Osteoblast (primary cell): ENCODE measurements at regions not wholly inside any gene's neighbourhood (a gene's known extent, or its start where the extent isn't known, plus 50 kb on each side); places are given as distances from the start of the nearest gene placed in this dataset.

ENCODE experiments used
- DNase-seq: peaks from one replicate; pipeline ENCODE4 v3.0.0; 2011; ENCODE audit warnings: low spot score, mixed read lengths; ENCODE audit not compliant: insufficient read length; ENCODE audit errors: missing footprints
- H2AFZ ChIP-seq: 2 replicates; pipeline ENCODE4 v1.6.0; 2011; ENCODE audit warnings: mild to moderate bottlenecking, low read length
- H3K27ac ChIP-seq: 2 replicates; pipeline ENCODE4 v1.5.1; 2011; ENCODE audit warnings: mild to moderate bottlenecking, low read depth, low read length, moderate library complexity
- H3K27me3 ChIP-seq: 2 replicates; pipeline ENCODE4 v1.6.0; 2012; ENCODE audit warnings: mild to moderate bottlenecking, control low read depth, inconsistent platforms, low read length, moderate library complexity; ENCODE audit not compliant: insufficient read depth
- H3K36me3 ChIP-seq: 2 replicates; pipeline ENCODE4 v1.5.1; 2011; ENCODE audit warnings: mild to moderate bottlenecking, low read length, control low read depth, moderate library complexity; ENCODE audit not compliant: insufficient read depth
- H3K4me1 ChIP-seq: 2 replicates; pipeline ENCODE4 v1.5.1; 2011; ENCODE audit warnings: mild to moderate bottlenecking, low read length, control low read depth, moderate library complexity; ENCODE audit not compliant: insufficient read depth
- H3K4me2 ChIP-seq: 2 replicates; pipeline ENCODE4 v1.6.0; 2011; ENCODE audit warnings: mild to moderate bottlenecking, low read length; ENCODE audit not compliant: insufficient read depth
- H3K4me3 ChIP-seq: fragments of 200-600 bp; sonication (generic); 3 replicates; pipeline ENCODE4 v1.5.1; 2012; ENCODE audit warnings: mild to moderate bottlenecking, low read length, inconsistent platforms; ENCODE audit not compliant: insufficient read depth
- H3K79me2 ChIP-seq: 2 replicates; pipeline ENCODE4 v1.6.0; 2012; ENCODE audit warnings: mild to moderate bottlenecking, low read length, control low read depth, inconsistent platforms; ENCODE audit not compliant: insufficient read depth
- H3K9me3 ChIP-seq: 2 replicates; pipeline ENCODE4 v1.5.1; 2011; ENCODE audit warnings: low read depth, low read length, control low read depth
- H4K20me1 ChIP-seq: 2 replicates; pipeline ENCODE4 v1.6.0; 2012; ENCODE audit warnings: mild to moderate bottlenecking, low read length, control low read depth; ENCODE audit not compliant: insufficient read depth
- CTCF ChIP-seq: IDR thresholded peaks from 2 replicates; pipeline ENCODE4 v1.5.1; 2011; ENCODE audit warnings: mild to moderate bottlenecking, low read depth, low read length, moderate library complexity; ENCODE audit errors: extremely low read depth

- H4K20me1 ChIP-seq, result no peaks in the 10 kb centered on the region
- no peaks in the 10 kb centered on the region for H3K4me1 ChIP-seq
- H3K4me2 ChIP-seq, result no peak overlapping the region
- no peaks in the 10 kb centered on the region for H3K9me3 ChIP-seq
- TF ChIP-seq CTCF, result no peak
- H3K27ac ChIP-seq, result no peak overlapping the region
- no peak for DNase-seq
- no peak overlapping the region for H2AFZ ChIP-seq
- no peak overlapping the region for H3K4me3 ChIP-seq
- H3K36me3 ChIP-seq, result no peaks in the 10 kb centered on the region
- H3K79me2 ChIP-seq, result no peaks in the 10 kb centered on the region
- peaks cover 34% of the 10 kb centered on the region for H3K27me3 ChIP-seq
These were observed 67.2 kb upstream of the CD82 start for GRCh38 chr11:44498089-44498871.

- peaks cover 15% of the 10 kb centered on the region for H3K9me3 ChIP-seq
- no peak overlapping the region for H3K27ac ChIP-seq
- peaks cover 10% of the 10 kb centered on the region for H3K4me1 ChIP-seq
- DNase-seq, result no peak
- H3K36me3 ChIP-seq, result no peaks in the 10 kb centered on the region
- no peak overlapping the region for H2AFZ ChIP-seq
- no peak overlapping the region for H3K4me2 ChIP-seq
- peaks cover 31% of the 10 kb centered on the region for H3K27me3 ChIP-seq
- H3K79me2 ChIP-seq, result no peaks in the 10 kb centered on the region
- no peak for TF ChIP-seq CTCF
- H3K4me3 ChIP-seq, result no peak overlapping the region
- no peaks in the 10 kb centered on the region for H4K20me1 ChIP-seq
These were observed 63.0 kb upstream of the CD82 start for GRCh38 chr11:44502506-44502905.

- Histone ChIP-seq H4K20me1 (no peaks in the 10 kb centered on the region), H3K27me3 (peaks cover 20% of the 10 kb centered on the region), H3K4me2 (peak overlapping the region; percentile 39), H3K4me3 (no peak overlapping the region), H3K4me1 (peaks cover 10% of the 10 kb centered on the region), H2AFZ (no peak overlapping the region), H3K9me3 (peaks cover 16% of the 10 kb centered on the region), H3K36me3 (no peaks in the 10 kb centered on the region), H3K27ac (no peak overlapping the region), H3K79me2 (no peaks in the 10 kb centered on the region)
- no peak for DNase-seq
- no peak for TF ChIP-seq CTCF
These were observed 59.8 kb upstream of the CD82 start for GRCh38 chr11:44505581-44506054.

DNA sequence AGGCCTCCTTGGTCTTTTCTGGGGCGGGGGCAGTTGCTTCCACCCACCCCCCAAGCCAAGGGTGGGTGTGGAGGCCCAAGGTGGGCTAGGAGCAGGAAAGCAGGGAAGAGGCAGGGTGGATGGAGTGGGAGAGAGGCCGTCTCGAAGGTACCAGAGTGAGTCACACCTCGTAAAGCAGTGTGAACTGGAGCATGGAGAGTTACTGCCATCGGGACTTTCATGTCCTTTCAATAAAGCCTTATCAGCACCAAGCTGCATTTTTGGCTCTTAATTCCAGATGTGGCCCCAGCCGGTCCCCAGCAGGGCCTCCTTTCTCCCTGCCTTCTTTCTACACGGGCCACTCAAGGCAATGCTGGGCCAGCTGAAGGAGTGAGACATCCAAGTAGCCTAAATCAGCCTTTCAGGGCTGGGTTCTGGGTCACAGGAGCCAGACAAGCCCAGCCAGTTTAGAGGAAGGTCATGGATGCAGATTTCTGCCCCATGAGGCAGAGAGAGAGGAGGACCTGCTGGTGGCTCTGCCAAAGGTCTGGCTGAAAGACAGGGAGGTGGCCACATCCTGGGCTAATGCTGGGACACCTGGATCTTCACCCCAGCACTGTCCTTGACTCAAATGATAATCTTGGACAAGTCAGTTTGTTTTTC, 59.0 kb upstream of the CD82 start:
- Histone ChIP-seq H3K27ac (no peak overlapping the region), H4K20me1 (no peaks in the 10 kb centered on the region), H3K27me3 (peaks cover 23% of the 10 kb centered on the region), H3K9me3 (peaks cover 16% of the 10 kb centered on the region), H3K4me1 (peaks cover 10% of the 10 kb centered on the region), H3K4me3 (no peak overlapping the region), H3K4me2 (no peak overlapping the region), H3K36me3 (no peaks in the 10 kb centered on the region), H3K79me2 (no peaks in the 10 kb centered on the region), H2AFZ (no peak overlapping the region)
- DNase-seq, result no peak
- TF ChIP-seq CTCF, result no peak
